ENCODE measurements at regions not wholly inside any gene's neighbourhood (a gene's known extent, or its start where the extent isn't known, plus 50 kb on each side); places are given as distances from the start of the nearest gene placed in this dataset.

DNA sequence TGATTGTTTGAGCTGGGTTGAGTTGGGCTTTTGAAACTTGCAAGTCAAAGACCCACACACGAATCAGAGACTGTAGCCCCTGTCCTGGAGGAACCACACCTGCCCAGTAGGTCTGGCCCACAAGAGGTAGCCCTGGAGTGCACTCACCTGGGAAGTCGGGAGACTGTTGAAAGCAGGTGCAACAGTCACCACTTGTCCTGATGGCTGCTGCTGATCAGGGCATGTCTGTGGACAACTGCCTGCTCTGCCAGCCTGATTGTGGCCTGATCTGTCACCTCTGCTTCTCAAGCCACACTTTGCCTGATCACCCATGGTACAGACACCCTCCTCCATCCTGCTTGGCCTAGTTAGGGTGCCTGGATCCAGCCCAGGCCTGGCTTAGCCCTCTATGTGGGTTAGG is 105.0 kb upstream of the HAAO start:
- Histone ChIP-seq H3K27ac (ENCODE audit: low read depth, low read length) (no peak overlapping the region), H3K4me2 (ENCODE audit: low read length) (no peak overlapping the region)

DNA sequence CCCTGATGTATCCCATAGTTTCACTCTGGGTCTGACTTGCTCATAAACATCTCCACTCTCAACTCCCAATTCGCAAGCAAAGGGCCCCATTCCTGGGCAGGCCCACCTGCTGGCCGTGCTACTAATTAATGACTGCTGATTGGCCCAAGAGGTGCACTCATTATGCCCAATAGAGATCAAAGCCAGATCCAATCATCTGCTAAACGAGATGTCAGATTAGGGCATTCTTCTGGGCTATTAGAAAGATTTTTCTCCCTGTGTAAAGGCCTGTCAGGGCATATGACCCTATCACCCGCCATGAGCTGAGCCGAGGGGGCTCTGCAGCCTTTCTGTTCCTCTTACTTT is 103.4 kb upstream of the HAAO start:
- Histone ChIP-seq H3K4me2 (ENCODE audit: low read length) (no peak overlapping the region), H3K9me2 (replicated peaks; ENCODE audit: control insufficient read depth, low read length) (no peaks in the 10 kb centered on the region), H3K79me2 (ENCODE audit: control insufficient read depth, low read length) (no peaks in the 10 kb centered on the region), H3K27me3 (ENCODE audit: control insufficient read depth, low read length) (peaks cover 5% of the 10 kb centered on the region; the same call in 1 of the 2 replicates), H3K4me1 (ENCODE audit: control insufficient read depth, low read length) (no peaks in the 10 kb centered on the region; the same call in 1 of the 2 replicates), H3F3A (ENCODE audit: control insufficient read depth, insufficient read depth) (no peaks in the 10 kb centered on the region), H3K36me3 (ENCODE audit: control insufficient read depth, low read length) (no peaks in the 10 kb centered on the region), H3K4me3 (ENCODE audit: low read length) (no peak overlapping the region), H3K27ac (ENCODE audit: low read depth, low read length) (no peak overlapping the region), H4K20me1 (ENCODE audit: control insufficient read depth, insufficient read depth, low read depth, low read length) (no peaks in the 10 kb centered on the region), H3K9me3 (ENCODE audit: control insufficient read depth, insufficient read depth, low read length) (no peaks in the 10 kb centered on the region)
- TF ChIP-seq, protein P1, sequence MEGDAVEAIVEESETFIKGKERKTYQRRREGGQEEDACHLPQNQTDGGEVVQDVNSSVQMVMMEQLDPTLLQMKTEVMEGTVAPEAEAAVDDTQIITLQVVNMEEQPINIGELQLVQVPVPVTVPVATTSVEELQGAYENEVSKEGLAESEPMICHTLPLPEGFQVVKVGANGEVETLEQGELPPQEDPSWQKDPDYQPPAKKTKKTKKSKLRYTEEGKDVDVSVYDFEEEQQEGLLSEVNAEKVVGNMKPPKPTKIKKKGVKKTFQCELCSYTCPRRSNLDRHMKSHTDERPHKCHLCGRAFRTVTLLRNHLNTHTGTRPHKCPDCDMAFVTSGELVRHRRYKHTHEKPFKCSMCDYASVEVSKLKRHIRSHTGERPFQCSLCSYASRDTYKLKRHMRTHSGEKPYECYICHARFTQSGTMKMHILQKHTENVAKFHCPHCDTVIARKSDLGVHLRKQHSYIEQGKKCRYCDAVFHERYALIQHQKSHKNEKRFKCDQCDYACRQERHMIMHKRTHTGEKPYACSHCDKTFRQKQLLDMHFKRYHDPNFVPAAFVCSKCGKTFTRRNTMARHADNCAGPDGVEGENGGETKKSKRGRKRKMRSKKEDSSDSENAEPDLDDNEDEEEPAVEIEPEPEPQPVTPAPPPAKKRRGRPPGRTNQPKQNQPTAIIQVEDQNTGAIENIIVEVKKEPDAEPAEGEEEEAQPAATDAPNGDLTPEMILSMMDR (IDR thresholded peaks at IDR 0.05; ENCODE audit: low read depth, low read length, poor library complexity, severe bottlenecking): no peak
- TF ChIP-seq EZH2phosphoT487 (IDR thresholded peaks at IDR 0.05; ENCODE audit: borderline replicate concordance, low read length): no peak

More for the DNA sequence above, 105.0 kb upstream of the HAAO start:
- H3K79me2 ChIP-seq (ENCODE audit: control insufficient read depth, low read length): no peaks in the 10 kb centered on the region
- no peaks in the 10 kb centered on the region; the same call in 1 of the 2 replicates for H3K4me1 ChIP-seq (ENCODE audit: control insufficient read depth, low read length)
- H3K27me3 ChIP-seq (ENCODE audit: control insufficient read depth, low read length): peaks cover 8% of the 10 kb centered on the region; the same call in 1 of the 2 replicates
- no peaks in the 10 kb centered on the region for H3K9me3 ChIP-seq (ENCODE audit: control insufficient read depth, insufficient read depth, low read length)
- H3K36me3 ChIP-seq (ENCODE audit: control insufficient read depth, low read length): no peaks in the 10 kb centered on the region
- TF ChIP-seq, protein P1 (IDR thresholded peaks at IDR 0.05; ENCODE audit: low read depth, low read length, poor library complexity, severe bottlenecking): no peak
- TF ChIP-seq EZH2phosphoT487 (IDR thresholded peaks at IDR 0.05; ENCODE audit: borderline replicate concordance, low read length): no peak
- H3K4me3 ChIP-seq (ENCODE audit: low read length): no peak overlapping the region
- H3F3A ChIP-seq (ENCODE audit: control insufficient read depth, insufficient read depth): no peaks in the 10 kb centered on the region
- no peaks in the 10 kb centered on the region for H4K20me1 ChIP-seq (ENCODE audit: control insufficient read depth, insufficient read depth, low read depth, low read length)
- no peaks in the 10 kb centered on the region for H3K9me2 ChIP-seq (replicated peaks; ENCODE audit: control insufficient read depth, low read length)

DNA sequence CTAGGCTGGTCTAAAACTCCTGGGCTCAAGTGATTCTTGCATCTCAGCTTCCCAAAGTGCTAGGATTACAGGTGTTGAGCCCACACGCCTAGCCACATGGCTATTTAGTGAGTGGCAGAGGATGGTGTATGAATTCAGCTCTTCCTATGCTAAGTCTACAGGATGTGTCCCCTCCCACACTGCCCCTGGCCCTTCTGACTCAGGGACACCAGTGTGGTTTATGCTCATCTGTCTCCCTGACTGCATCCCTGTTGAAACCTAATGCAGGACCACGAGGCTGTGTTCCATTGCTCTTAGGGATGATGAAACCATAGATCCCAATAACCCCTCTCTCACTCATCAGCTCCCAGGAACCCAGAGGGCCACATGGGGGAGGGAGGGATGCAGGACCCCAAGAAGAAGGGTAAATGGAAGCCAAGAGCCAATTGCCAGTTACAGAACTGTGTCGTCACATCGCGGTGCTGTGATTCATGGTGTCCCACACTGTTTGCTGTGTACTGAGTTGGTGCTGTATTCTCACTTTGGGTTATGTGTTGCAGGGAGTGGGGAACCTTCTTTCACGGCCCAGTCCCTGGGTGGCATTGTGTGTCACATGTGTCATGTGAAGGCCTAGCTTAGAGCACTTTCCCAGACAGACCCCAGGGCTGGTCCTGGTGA is 102.9 kb upstream of the HAAO start:
- Histone ChIP-seq H3K4me1 (ENCODE audit: control insufficient read depth, low read length) (no peaks in the 10 kb centered on the region; the same call in 1 of the 2 replicates), H3K4me3 (ENCODE audit: low read length) (no peak overlapping the region), H3K9me3 (ENCODE audit: control insufficient read depth, insufficient read depth, low read length) (peaks cover 1% of the 10 kb centered on the region; the same call in 1 of the 2 replicates), H4K20me1 (ENCODE audit: control insufficient read depth, insufficient read depth, low read depth, low read length) (no peaks in the 10 kb centered on the region), H3K9me2 (replicated peaks; ENCODE audit: control insufficient read depth, low read length) (no peaks in the 10 kb centered on the region), H3K36me3 (ENCODE audit: control insufficient read depth, low read length) (no peaks in the 10 kb centered on the region), H3K4me2 (ENCODE audit: low read length) (no peak overlapping the region), H3F3A (ENCODE audit: control insufficient read depth, insufficient read depth) (no peaks in the 10 kb centered on the region), H3K27ac (ENCODE audit: low read depth, low read length) (no peak overlapping the region), H3K27me3 (ENCODE audit: control insufficient read depth, low read length) (peaks cover 5% of the 10 kb centered on the region; the same call in 1 of the 2 replicates), H3K79me2 (ENCODE audit: control insufficient read depth, low read length) (no peaks in the 10 kb centered on the region)
- TF ChIP-seq, protein P1 (IDR thresholded peaks at IDR 0.05; ENCODE audit: low read depth, low read length, poor library complexity, severe bottlenecking): no peak
- no peak for TF ChIP-seq EZH2phosphoT487 (IDR thresholded peaks at IDR 0.05; ENCODE audit: borderline replicate concordance, low read length)
